IPS DF 6.9 (cell line): ENCODE measurements at regions not wholly inside any gene's neighbourhood (a gene's known extent, or its start where the extent isn't known, plus 50 kb on each side); places are given as distances from the start of the nearest gene placed in this dataset.

Source experiments
- DNase-seq: peaks from one replicate; pipeline ENCODE4 v3.0.0-alpha.2; 2013; ENCODE audit warnings: low read depth, low spot score
- H3K27ac ChIP-seq: one replicate; pipeline ENCODE4 v1.5.1; 2013; ENCODE audit warnings: low read length, control low read depth
- H3K27me3 ChIP-seq: 2 replicates; pipeline ENCODE4 v1.6.1; 2013; ENCODE audit warnings: mild to moderate bottlenecking, low read length; ENCODE audit not compliant: control insufficient read depth, insufficient read depth
- H3K36me3 ChIP-seq: 2 replicates; pipeline ENCODE4 v1.6.1; 2013; ENCODE audit warnings: low read length; ENCODE audit not compliant: control insufficient read depth, insufficient read depth
- H3K4me1 ChIP-seq: 2 replicates; pipeline ENCODE4 v1.6.1; 2013; ENCODE audit warnings: low read length; ENCODE audit not compliant: control insufficient read depth, insufficient read depth
- H3K4me3 ChIP-seq: 2 replicates; pipeline ENCODE4 v1.5.1; 2013; ENCODE audit warnings: mild to moderate bottlenecking, low read length
- H3K9me3 ChIP-seq: 2 replicates; pipeline ENCODE4 v1.6.1; 2013; ENCODE audit warnings: low read length, inconsistent platforms; ENCODE audit not compliant: control insufficient read depth, insufficient read depth
- WGBS: extraction: QIAGEN DNeasy Blood & Tissue Kit; methylation state at CpG from one replicate; pipeline ENCODE4 v1.1.7; 2013; ENCODE audit warnings: mixed read lengths, missing lambda C conversion rate; ENCODE audit not compliant: insufficient read length, insufficient coverage; 5-methylcytosine and 5-hydroxymethylcytosine counted together

DNA sequence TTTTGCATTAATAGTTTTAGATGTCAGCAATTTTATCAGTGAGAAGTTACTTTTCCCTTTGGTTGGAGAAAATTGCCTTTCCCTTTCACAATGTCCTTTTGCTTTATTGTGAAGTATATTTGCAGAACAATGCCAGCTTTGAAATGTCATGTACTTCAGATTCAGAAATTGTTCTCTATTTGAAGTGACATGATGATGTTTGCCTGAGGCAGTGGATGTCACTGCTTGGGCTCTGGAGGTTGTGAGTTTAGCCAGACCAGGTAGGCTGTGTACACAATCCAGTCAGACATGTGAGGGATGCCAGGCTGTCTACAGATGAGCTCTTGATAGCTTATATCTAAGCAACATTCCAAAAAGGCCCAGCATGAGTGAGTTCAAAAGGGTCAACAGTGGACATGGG lies 451.9 kb upstream of the FBXO33 start:
- Histone ChIP-seq H3K36me3 (no peaks in the 10 kb centered on the region), H3K27ac (no peak overlapping the region), H3K9me3 (no peaks in the 10 kb centered on the region), H3K4me1 (no peaks in the 10 kb centered on the region), H3K27me3 (no peaks in the 10 kb centered on the region), H3K4me3 (no peak overlapping the region)
- DNase-seq: no peak

DNA sequence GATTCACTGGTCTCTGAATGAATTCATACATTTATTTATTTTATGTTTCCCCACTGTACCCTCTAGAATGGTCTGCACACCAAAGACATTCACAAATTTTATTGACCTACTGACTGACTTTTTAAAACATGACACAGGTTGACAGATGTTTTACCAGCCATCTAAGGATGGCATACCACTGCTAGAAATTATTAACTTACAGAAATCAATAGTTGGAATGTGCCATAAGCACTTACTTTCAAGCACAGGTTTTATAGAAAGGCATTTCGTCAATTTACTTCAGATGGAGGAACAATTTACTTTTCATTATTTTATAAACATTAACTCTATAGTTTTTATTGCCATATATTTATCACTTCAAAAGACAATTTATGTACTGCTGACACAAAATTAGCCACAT lies 448.7 kb upstream of the FBXO33 start:
- peaks cover 3% of the 10 kb centered on the region for H3K4me1 ChIP-seq
- H3K27ac ChIP-seq: no peak overlapping the region
- no peaks in the 10 kb centered on the region for H3K9me3 ChIP-seq
- H3K36me3 ChIP-seq: no peaks in the 10 kb centered on the region
- no CpG with 5 or more reads among the region's 1 CpG for WGBS
- no peak overlapping the region for H3K4me3 ChIP-seq
- no peak for DNase-seq
- no peaks in the 10 kb centered on the region for H3K27me3 ChIP-seq

DNA sequence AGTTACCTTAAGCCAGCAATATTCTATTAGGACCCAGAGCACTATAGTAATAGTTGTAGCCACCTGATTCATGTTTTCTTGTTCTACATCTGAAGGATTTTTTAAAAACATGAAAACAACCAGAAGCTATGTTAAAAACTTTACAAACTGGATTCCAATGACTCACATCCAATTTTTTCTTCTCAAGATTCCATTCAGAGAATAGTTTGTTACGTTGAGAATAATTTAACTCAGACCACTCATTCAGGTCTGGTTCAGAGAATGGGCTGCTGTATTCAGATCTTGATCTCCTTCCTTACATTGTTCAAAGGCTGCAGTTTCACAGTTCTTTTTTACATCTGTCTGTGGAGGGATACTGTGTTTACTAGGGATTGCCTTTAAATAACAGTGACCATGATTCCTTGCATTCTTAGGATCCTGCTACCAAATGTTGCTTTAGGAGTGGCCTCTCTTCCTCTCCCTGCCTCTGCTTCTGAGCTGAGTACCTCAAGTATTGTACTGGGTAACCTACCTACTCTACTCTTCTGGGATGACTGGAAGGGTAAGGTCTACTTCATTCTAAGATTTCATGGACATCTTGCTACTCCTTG lies 448.0 kb upstream of the FBXO33 start:
- no peak for DNase-seq
- H3K9me3 ChIP-seq: no peaks in the 10 kb centered on the region
- no CpG with 5 or more reads among the region's 1 CpG for WGBS
- H3K27me3 ChIP-seq: no peaks in the 10 kb centered on the region
- H3K4me1 ChIP-seq: peaks cover 3% of the 10 kb centered on the region
- no peaks in the 10 kb centered on the region for H3K36me3 ChIP-seq
- no peak overlapping the region for H3K27ac ChIP-seq
- H3K4me3 ChIP-seq: no peak overlapping the region

DNA sequence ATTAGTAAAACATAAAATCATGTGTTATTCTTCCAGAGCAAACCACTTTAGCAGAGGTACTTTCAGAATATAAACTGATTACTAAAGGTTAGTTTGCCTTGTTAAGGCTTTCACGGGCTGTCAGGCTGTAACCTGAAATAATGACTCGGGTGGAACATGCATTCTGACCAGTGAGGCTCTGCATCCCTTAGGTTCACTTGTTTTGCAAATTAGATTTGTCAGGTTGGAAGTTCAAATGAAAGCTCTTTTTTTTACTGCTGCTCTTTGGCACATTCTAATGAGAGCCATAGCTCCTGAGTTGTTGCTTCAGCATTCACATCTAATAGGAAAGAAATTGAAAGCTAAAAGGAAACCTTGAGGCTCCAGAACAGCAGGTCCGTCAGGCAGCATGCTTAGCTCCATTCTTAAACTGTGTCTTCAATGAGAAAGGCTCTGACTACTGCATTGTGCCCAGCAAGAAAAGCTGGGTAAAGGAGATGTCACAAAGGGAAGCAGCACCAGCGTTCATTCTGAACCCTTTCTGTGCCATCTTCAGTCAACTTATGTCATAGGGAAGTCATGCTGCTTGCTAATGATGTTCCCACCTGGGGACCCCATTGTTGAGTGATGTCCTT lies 445.5 kb upstream of the FBXO33 start:
- no CpG with 5 or more reads among the region's 4 CpGs for WGBS
- H3K9me3 ChIP-seq: no peaks in the 10 kb centered on the region
- H3K27me3 ChIP-seq: no peaks in the 10 kb centered on the region
- H3K4me3 ChIP-seq: no peak overlapping the region
- H3K36me3 ChIP-seq: no peaks in the 10 kb centered on the region
- no peak for DNase-seq
- H3K27ac ChIP-seq: no peak overlapping the region
- H3K4me1 ChIP-seq: peaks cover 3% of the 10 kb centered on the region

DNA sequence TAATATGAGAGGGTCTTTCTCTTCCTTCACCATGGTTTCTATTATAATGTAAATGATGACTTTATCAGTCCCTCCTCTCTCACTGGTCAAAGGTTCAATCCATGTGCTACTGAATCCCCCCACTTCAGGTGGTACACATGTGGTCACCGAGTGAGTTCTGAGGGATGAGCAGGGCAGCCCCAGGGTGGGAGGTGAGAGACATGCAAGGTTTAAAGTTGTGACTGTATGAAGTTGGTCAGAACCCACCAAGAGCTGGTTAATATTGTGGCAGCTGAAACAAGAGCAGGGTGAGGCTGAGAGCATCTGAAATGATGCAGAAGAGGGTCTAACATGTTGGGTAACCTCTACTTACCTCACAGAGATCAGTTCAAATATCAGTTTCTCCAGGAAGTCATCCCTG lies 444.7 kb upstream of the FBXO33 start:
- Histone ChIP-seq H3K4me1 (peaks cover 3% of the 10 kb centered on the region), H3K27me3 (no peaks in the 10 kb centered on the region), H3K9me3 (no peaks in the 10 kb centered on the region), H3K36me3 (no peaks in the 10 kb centered on the region), H3K27ac (no peak overlapping the region), H3K4me3 (no peak overlapping the region)
- WGBS: no CpG with 5 or more reads among the region's 1 CpG
- DNase-seq: no peak

DNA sequence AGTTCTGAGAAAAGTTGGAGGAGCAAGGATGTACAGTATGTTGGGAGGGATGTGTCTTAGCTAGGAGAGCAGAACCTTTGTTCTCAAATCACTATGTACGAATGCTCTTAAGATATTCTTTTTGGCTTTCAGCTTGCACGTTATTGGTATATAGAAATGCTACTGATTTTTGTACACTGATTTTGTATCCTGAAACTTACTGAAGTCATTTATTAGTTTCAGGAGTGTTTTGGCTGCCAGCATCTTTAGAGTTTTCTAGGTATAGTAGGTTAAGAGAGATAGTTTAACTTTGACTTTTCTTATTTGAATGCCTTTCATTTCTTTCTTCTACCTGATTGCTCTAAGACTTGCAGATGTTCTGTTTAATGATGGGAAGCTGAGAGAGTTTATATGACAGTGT lies 442.8 kb upstream of the FBXO33 start:
- no peak for DNase-seq
- Histone ChIP-seq H3K36me3 (no peaks in the 10 kb centered on the region), H3K9me3 (no peaks in the 10 kb centered on the region), H3K4me3 (no peak overlapping the region), H3K4me1 (peaks cover 3% of the 10 kb centered on the region), H3K27ac (no peak overlapping the region), H3K27me3 (no peaks in the 10 kb centered on the region)
- WGBS: no CpG with 5 or more reads among the region's 2 CpGs

DNA sequence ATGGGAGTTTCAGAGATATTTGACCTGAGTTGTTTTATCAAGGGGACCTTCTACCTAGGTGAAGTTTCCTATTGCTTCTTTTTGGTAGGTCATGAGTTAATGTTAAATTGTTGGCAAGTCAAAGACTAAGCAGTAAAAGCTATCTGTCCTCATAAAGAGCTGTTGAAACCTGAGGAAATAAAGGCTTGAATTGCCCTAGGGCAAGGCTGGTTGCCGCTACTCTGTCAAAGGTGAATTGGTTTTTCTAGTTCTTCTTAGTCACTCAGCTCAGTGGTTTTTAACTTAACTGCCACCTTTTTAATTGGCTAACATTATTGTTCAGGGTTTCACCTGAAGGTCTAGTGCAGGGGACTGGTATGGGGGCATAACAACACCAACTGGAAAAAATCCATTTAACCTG lies 441.6 kb upstream of the FBXO33 start:
- H3K27me3 ChIP-seq: no peaks in the 10 kb centered on the region
- H3K4me3 ChIP-seq: no peak overlapping the region
- no peaks in the 10 kb centered on the region for H3K36me3 ChIP-seq
- WGBS: no CpG with 5 or more reads among the region's 1 CpG
- peaks cover 3% of the 10 kb centered on the region for H3K4me1 ChIP-seq
- DNase-seq: no peak
- no peak overlapping the region for H3K27ac ChIP-seq
- no peaks in the 10 kb centered on the region for H3K9me3 ChIP-seq

DNA sequence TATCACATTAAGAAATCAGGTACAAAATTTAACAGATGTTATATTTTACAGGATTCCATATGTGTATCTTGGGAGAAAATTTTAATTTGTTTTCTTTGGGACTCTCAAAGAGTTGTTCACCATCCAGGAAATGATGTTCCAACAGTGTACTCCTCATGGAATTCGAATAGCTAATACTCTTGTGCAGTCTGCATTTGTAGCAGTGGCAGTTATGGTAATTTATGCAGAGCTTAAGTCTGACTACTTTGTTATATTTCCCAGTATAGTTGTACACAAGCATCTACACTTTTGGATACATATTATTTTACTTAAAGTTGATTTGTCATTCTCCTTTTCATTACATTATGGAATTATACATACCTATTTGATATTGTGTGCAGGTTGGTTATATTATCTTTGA lies 436.7 kb upstream of the FBXO33 start:
- Histone ChIP-seq H3K9me3 (no peaks in the 10 kb centered on the region), H3K27ac (no peak overlapping the region), H3K4me3 (no peak overlapping the region), H3K27me3 (no peaks in the 10 kb centered on the region), H3K4me1 (no peaks in the 10 kb centered on the region), H3K36me3 (no peaks in the 10 kb centered on the region)
- WGBS: no CpG with 5 or more reads among the region's 1 CpG
- DNase-seq: no peak

DNA sequence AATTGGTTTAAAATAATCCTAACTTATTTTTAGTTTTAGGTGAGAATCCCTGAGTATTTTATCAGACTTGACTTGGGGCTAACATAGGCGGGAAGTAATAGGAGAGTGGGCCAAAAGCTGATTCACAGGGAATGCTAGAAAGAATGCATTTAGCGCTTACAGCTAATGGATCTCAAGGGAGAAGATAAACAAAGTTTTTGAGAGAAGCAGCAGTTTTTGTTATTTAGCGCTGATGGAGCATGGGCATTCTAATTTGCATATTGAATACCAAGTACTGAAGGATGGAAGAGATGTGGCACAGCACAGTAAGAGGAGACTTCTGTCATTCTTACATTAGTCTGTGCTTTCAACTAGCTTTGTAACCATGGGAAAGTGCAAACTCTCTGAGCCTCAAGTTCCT lies 436.0 kb upstream of the FBXO33 start:
- Histone ChIP-seq H3K4me3 (no peak overlapping the region), H3K27ac (no peak overlapping the region), H3K4me1 (no peaks in the 10 kb centered on the region), H3K36me3 (no peaks in the 10 kb centered on the region), H3K9me3 (no peaks in the 10 kb centered on the region), H3K27me3 (no peaks in the 10 kb centered on the region)
- no peak for DNase-seq
- WGBS: no CpG with 5 or more reads among the region's 3 CpGs

DNA sequence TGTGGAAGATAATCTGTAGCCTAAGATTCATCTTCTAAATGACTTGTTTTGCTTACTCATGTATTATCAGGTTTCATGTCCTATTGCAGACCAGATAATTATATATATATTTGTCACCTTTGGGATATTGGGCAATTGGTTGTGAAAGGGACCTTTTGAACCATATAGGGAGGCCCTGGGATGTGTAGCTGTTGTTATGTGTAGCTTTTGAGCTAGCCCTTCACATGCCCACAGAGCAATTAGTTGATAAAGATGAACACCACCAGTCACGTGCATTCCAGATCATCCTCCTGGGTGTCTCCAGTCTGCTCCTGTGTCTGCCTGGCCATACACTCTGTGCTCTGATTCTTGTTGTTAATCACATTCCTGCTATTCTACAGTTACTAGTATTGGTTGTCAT lies 431.2 kb upstream of the FBXO33 start:
- no peaks in the 10 kb centered on the region for H3K9me3 ChIP-seq
- no peak overlapping the region for H3K4me3 ChIP-seq
- no peaks in the 10 kb centered on the region for H3K4me1 ChIP-seq
- no peak overlapping the region for H3K27ac ChIP-seq
- no CpG with 5 or more reads among the region's 1 CpG for WGBS
- H3K36me3 ChIP-seq: no peaks in the 10 kb centered on the region
- no peaks in the 10 kb centered on the region for H3K27me3 ChIP-seq
- no peak for DNase-seq

DNA sequence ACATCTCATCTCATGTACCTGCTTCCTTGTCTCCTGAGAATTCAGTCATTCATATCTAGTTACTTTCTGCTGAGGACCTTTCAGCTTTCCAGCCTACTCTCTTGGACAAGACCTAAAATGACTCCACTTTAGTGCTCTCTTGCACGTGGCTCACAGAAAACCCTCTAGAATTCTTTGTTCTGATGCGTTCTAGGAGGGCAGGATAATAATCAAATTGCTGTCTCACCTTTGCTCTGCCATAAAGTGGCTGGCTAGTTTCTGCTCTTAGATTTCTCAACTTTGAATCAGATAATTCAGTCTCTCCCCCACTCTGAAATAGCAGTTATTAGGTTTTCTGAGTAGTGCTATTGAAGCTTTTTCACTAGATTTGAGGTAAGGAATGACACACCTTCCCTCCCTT lies 429.5 kb upstream of the FBXO33 start:
- no peak for DNase-seq
- H3K27me3 ChIP-seq: no peaks in the 10 kb centered on the region
- H3K4me1 ChIP-seq: no peaks in the 10 kb centered on the region
- H3K36me3 ChIP-seq: no peaks in the 10 kb centered on the region
- H3K4me3 ChIP-seq: no peak overlapping the region
- no CpG with 5 or more reads among the region's 2 CpGs for WGBS
- no peaks in the 10 kb centered on the region for H3K9me3 ChIP-seq
- H3K27ac ChIP-seq: no peak overlapping the region
